GM23338 (cell line): ENCODE measurements at regions not wholly inside any gene's neighbourhood (a gene's known extent, or its start where the extent isn't known, plus 50 kb on each side); places are given as distances from the start of the nearest gene placed in this dataset.
"Not testable (repeated sequence)": the region's sequence is repeated elsewhere in the genome, so short reads cannot be mapped to it uniquely, and the experiment has no call there.

Source experiments
- CREB1 ChIP-seq: fragments of 250-450 bp; sonication (Bioruptor Pico); IDR thresholded peaks from 2 replicates; pipeline ENCODE4 v1.5.0; 2020; ENCODE audit warnings: low read depth, mild to moderate bottlenecking, moderate library complexity
- EZH2 ChIP-seq: fragments of 200-600 bp; sonication (generic); IDR thresholded peaks from one replicate; pipeline ENCODE4 v1.8.0; 2017; ENCODE audit warnings: antibody characterized with exemption, mild to moderate bottlenecking, low read depth; ENCODE audit not compliant: unreplicated experiment
- EZH2phosphoT487 ChIP-seq: fragments of 200-600 bp; sonication (generic); IDR thresholded peaks from one replicate; pipeline ENCODE4 v1.8.1; 2018; ENCODE audit warnings: antibody characterized with exemption; ENCODE audit not compliant: unreplicated experiment
- JUNB ChIP-seq: IDR thresholded peaks from one replicate; pipeline ENCODE4 v1.6.1; 2016; ENCODE audit warnings: antibody characterized with exemption; ENCODE audit not compliant: unreplicated experiment
- POLR2AphosphoS5 ChIP-seq: IDR thresholded peaks from 2 replicates; pipeline ENCODE4 v1.6.1; 2016; ENCODE audit warnings: antibody characterized with exemption, low read depth
- STAT1 ChIP-seq: IDR thresholded peaks from one replicate; pipeline ENCODE4 v1.6.1; 2016; ENCODE audit warnings: antibody characterized with exemption; ENCODE audit not compliant: unreplicated experiment
- ZNF114 ChIP-seq: fragments of 250-450 bp; sonication (Bioruptor Pico); IDR thresholded peaks from 2 replicates; pipeline ENCODE4 v1.5.0; 2020; ENCODE audit warnings: mild to moderate bottlenecking, moderate library complexity
- ZNF462 ChIP-seq: fragments of 250-450 bp; sonication (Bioruptor Pico); IDR thresholded peaks from 2 replicates; pipeline ENCODE4 v1.5.0; 2020; ENCODE audit warnings: mild to moderate bottlenecking, moderate library complexity
- TF ChIP-seq, protein P1 (sequence below), 2 experiments: fragments of 200-600 bp in 1 of 2; sonication (generic) in 1 of 2; conservative IDR thresholded peaks; 2 replicates each; pipeline versions ENCODE4 v1.5.1 to v1.6.1; 2016 to 2017; ENCODE audit warnings: antibody characterized with exemption in 2 of 2, low read depth in 2 of 2, mild to moderate bottlenecking in 2 of 2, moderate library complexity in 1 of 2
- TF ChIP-seq, protein P2 (sequence below): IDR thresholded peaks from one replicate; pipeline ENCODE4 v1.6.1; 2018; ENCODE audit warnings: antibody characterized with exemption; ENCODE audit not compliant: unreplicated experiment

GRCh38 chr17:45622295-45622694, 131.8 kb upstream of the PLEKHM1 start:
- TF ChIP-seq, protein P1, sequence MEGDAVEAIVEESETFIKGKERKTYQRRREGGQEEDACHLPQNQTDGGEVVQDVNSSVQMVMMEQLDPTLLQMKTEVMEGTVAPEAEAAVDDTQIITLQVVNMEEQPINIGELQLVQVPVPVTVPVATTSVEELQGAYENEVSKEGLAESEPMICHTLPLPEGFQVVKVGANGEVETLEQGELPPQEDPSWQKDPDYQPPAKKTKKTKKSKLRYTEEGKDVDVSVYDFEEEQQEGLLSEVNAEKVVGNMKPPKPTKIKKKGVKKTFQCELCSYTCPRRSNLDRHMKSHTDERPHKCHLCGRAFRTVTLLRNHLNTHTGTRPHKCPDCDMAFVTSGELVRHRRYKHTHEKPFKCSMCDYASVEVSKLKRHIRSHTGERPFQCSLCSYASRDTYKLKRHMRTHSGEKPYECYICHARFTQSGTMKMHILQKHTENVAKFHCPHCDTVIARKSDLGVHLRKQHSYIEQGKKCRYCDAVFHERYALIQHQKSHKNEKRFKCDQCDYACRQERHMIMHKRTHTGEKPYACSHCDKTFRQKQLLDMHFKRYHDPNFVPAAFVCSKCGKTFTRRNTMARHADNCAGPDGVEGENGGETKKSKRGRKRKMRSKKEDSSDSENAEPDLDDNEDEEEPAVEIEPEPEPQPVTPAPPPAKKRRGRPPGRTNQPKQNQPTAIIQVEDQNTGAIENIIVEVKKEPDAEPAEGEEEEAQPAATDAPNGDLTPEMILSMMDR (conservative IDR thresholded peaks at IDR 0.05; ENCODE audit: low read depth in 2 of 2), result not testable (repeated sequence)
- not testable (repeated sequence) for TF ChIP-seq STAT1; POLR2AphosphoS5; EZH2; EZH2phosphoT487; CREB1 (CRISPR knock-in tag); JUNB; ZNF462 (CRISPR knock-in tag); ZNF114 (CRISPR knock-in tag)
- TF ChIP-seq, protein P2, sequence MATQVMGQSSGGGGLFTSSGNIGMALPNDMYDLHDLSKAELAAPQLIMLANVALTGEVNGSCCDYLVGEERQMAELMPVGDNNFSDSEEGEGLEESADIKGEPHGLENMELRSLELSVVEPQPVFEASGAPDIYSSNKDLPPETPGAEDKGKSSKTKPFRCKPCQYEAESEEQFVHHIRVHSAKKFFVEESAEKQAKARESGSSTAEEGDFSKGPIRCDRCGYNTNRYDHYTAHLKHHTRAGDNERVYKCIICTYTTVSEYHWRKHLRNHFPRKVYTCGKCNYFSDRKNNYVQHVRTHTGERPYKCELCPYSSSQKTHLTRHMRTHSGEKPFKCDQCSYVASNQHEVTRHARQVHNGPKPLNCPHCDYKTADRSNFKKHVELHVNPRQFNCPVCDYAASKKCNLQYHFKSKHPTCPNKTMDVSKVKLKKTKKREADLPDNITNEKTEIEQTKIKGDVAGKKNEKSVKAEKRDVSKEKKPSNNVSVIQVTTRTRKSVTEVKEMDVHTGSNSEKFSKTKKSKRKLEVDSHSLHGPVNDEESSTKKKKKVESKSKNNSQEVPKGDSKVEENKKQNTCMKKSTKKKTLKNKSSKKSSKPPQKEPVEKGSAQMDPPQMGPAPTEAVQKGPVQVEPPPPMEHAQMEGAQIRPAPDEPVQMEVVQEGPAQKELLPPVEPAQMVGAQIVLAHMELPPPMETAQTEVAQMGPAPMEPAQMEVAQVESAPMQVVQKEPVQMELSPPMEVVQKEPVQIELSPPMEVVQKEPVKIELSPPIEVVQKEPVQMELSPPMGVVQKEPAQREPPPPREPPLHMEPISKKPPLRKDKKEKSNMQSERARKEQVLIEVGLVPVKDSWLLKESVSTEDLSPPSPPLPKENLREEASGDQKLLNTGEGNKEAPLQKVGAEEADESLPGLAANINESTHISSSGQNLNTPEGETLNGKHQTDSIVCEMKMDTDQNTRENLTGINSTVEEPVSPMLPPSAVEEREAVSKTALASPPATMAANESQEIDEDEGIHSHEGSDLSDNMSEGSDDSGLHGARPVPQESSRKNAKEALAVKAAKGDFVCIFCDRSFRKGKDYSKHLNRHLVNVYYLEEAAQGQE, result not testable (repeated sequence)
